ENCODE measurements at regions not wholly inside any gene's neighbourhood (a gene's known extent, or its start where the extent isn't known, plus 50 kb on each side); places are given as distances from the start of the nearest gene placed in this dataset.

DNA sequence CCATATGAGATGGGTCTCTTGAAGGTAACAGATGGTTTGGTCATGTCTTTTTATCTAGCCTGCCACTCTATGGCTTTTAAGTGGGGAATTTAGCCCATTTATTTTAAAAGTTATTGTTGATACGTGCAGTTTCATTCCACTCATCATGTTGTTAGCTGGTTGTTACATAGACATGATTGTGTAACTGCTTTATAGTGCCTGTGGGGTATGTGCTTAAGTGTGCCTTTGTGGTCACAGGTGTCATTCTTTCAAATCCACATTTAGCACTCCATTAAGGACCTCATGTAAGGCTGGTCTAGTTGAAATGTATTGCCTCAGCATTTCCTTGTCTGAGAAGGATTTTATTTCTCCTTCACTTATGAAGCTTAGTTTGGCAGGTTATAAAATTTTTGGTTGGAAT is 263.8 kb upstream of the LUZP2 start:
- Histone ChIP-seq H3K4me1 (no peaks in the 10 kb centered on the region), H3K4me3 (no peak overlapping the region), H3K27ac (no peak overlapping the region), H3K27me3 (no peaks in the 10 kb centered on the region), H3K9me3 (no peaks in the 10 kb centered on the region), H3K36me3 (no peaks in the 10 kb centered on the region)
- no peak for DNase-seq
- TF ChIP-seq, protein P1, sequence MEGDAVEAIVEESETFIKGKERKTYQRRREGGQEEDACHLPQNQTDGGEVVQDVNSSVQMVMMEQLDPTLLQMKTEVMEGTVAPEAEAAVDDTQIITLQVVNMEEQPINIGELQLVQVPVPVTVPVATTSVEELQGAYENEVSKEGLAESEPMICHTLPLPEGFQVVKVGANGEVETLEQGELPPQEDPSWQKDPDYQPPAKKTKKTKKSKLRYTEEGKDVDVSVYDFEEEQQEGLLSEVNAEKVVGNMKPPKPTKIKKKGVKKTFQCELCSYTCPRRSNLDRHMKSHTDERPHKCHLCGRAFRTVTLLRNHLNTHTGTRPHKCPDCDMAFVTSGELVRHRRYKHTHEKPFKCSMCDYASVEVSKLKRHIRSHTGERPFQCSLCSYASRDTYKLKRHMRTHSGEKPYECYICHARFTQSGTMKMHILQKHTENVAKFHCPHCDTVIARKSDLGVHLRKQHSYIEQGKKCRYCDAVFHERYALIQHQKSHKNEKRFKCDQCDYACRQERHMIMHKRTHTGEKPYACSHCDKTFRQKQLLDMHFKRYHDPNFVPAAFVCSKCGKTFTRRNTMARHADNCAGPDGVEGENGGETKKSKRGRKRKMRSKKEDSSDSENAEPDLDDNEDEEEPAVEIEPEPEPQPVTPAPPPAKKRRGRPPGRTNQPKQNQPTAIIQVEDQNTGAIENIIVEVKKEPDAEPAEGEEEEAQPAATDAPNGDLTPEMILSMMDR (IDR thresholded peaks at IDR 0.05): no peak
- TF ChIP-seq POLR2A (IDR thresholded peaks at IDR 0.05): no peak

DNA sequence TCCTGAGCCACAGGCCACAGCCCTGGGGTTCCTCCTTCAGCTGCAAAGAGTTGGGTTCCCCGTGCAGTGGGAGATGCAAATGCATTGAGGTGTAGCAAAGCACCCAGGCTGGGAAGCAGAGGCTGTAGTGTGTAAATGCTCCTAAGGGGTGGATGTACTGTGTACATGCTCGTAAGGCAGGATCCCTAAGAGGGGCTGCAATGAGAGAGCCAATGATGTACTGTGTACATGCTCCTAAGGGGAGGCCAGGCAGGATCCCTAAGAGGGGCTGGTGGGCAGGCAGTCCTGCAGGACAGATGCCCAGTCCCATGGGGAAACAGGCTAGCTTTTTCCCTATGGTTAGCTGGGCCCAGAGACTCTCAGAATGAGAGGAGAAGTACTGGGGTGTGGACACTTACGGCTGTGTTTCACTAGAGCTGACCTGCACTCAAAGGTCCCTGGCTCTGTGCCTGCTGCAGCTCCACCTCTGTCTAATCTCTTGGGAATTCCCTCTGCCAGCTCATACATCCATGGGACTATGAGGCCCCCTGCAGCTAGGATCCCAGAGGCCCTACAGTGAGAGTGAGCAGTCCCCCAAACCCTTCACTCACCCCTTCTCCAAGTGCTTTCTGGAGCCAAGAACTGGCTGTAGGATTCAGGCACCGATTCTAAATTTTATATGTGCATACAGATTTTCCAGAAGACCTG is 261.9 kb upstream of the LUZP2 start:
- H3K4me1 ChIP-seq: no peaks in the 10 kb centered on the region
- H3K27me3 ChIP-seq: no peaks in the 10 kb centered on the region
- no peaks in the 10 kb centered on the region for H3K9me3 ChIP-seq
- H3K4me3 ChIP-seq: no peak overlapping the region
- peak in 1 of 3 donors; percentile 50 for DNase-seq
- H3K27ac ChIP-seq: no peak overlapping the region
- TF ChIP-seq, protein P1 (IDR thresholded peaks at IDR 0.05): peak in 1 of 6 experiments; percentile 16
- TF ChIP-seq POLR2A (IDR thresholded peaks at IDR 0.05): no peak
- H3K36me3 ChIP-seq: no peaks in the 10 kb centered on the region

DNA sequence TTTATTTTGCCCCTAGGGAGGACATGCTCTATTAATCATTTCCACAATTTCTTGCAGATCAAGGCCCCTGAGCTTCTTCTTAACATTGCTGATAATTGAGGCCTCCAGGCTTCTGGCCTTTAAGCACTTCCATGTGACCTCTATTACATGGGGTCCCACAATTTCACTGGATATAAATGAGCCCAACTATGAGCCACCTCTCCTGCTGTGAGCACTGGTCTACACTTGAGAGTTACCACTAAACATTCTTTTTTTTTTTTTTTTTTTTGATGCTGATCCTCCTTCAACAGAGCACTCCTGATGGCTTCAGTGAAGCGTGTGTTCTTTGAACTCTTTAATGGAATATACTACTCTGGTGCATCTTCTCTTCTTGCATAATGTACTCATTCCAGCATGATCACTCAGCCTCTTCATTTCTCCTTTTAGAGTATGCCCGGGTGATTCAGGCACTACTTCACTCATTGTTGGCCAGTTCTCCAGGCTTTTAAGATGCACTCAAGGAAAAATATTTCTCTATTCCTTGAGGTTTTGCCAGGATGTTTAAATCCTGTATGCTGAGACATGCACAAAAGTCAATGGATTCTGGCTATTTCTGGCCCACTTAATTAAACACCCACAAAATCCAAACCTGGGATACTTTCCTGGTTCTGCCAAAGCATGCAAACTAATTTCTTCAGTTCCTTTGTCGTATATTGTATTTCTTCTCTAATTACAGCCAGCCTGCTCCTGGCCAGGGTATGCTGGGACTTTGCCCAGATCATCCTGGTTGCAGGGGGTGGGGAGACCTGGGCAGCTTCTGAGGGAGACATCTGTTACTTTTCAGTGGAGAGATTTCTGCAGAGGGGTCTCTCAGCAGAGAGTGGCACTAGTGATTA is 257.8 kb upstream of the LUZP2 start:
- no peak for DNase-seq
- TF ChIP-seq POLR2A (IDR thresholded peaks at IDR 0.05): no peak
- TF ChIP-seq, protein P1 (IDR thresholded peaks at IDR 0.05): no peak
- H3K36me3 ChIP-seq: no peaks in the 10 kb centered on the region
- H3K9me3 ChIP-seq: no peaks in the 10 kb centered on the region
- H3K4me3 ChIP-seq: no peak overlapping the region
- no peaks in the 10 kb centered on the region for H3K4me1 ChIP-seq
- no peak overlapping the region for H3K27ac ChIP-seq
- H3K27me3 ChIP-seq: no peaks in the 10 kb centered on the region

DNA sequence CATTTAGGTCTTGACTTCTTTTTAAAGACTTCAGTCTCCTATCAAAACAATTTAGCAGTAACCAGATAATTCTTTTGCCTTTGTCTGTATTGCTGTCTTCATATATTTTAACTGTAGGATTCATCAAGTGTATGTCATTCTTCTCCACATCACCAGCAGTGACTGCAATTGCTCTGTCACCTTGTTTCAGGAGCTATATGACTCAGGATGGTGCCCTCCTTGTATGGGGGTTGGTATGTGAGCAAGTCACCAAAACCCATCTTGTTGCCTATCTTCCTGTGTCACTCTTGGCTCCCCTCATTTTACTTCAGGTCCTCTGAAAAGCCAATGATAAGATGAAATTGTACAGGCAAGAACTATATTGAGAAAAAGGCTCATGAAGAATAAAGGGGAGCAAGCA is 256.9 kb upstream of the LUZP2 start:
- H3K9me3 ChIP-seq: no peaks in the 10 kb centered on the region
- no peaks in the 10 kb centered on the region for H3K27me3 ChIP-seq
- no peak for DNase-seq
- no peak overlapping the region for H3K4me3 ChIP-seq
- no peaks in the 10 kb centered on the region for H3K36me3 ChIP-seq
- TF ChIP-seq POLR2A (IDR thresholded peaks at IDR 0.05): no peak
- TF ChIP-seq, protein P1 (IDR thresholded peaks at IDR 0.05): no peak
- H3K27ac ChIP-seq: no peak overlapping the region
- no peaks in the 10 kb centered on the region for H3K4me1 ChIP-seq

DNA sequence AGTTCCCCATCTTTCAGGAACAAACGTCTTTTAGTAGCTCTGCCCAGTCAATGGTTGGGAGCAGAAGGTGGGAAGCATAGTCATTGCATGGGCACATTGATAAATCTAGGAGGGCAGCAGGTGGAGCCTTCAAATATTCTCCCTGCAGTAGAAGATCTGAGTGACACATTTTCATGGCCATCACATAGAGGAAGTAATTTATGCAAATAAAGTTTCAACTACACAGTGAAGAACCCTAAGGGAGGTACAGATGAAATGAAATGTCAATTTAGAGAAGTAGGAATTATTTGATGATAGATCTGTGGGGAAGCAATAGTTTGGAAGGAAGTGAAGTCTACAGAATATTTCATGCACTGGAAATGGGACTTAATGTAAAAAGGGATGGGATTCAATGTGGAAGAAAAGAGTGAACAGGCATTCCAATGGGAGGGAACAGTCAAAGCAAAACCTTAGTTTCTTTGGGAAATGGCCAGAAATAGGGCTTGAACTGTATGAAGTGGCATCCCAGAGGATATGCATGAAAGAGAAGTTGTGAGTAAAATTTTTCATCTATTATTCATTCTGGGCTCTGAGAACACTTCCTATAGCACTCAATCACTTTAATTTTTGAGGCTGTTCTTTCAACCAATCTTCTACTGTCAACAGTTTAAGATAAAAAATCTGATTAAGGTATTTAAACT is 256.2 kb upstream of the LUZP2 start:
- no peaks in the 10 kb centered on the region for H3K36me3 ChIP-seq
- no peaks in the 10 kb centered on the region for H3K4me1 ChIP-seq
- no peak overlapping the region for H3K4me3 ChIP-seq
- H3K27ac ChIP-seq: no peak overlapping the region
- no peaks in the 10 kb centered on the region for H3K9me3 ChIP-seq
- H3K27me3 ChIP-seq: no peaks in the 10 kb centered on the region
- no peak for DNase-seq
- TF ChIP-seq POLR2A (IDR thresholded peaks at IDR 0.05): no peak
- TF ChIP-seq, protein P1 (IDR thresholded peaks at IDR 0.05): no peak
